CD4-positive, alpha-beta T cell (primary cell): ENCODE measurements at regions not wholly inside any gene's neighbourhood (a gene's known extent, or its start where the extent isn't known, plus 50 kb on each side); places are given as distances from the start of the nearest gene placed in this dataset.
"Not testable (repeated sequence)": the region's sequence is repeated elsewhere in the genome, so short reads cannot be mapped to it uniquely, and the experiment has no call there.

Experiments
- ATAC-seq: fragments of 200-7000 bp; cut with Tn5 transposase; one replicate; pipeline ENCODE4 v1.10.0; 2022; ENCODE audit warnings: mild to moderate bottlenecking; ENCODE audit not compliant: poor library complexity
- CTCF ChIA-PET: fragments of 350-600 bp; sonication (Branson Sonifier 250); formaldehyde crosslinking; loops from one replicate; lab custom pipeline; 2021; ENCODE audit warnings: antibody characterized with exemption, inconsistent platforms; lab: Charles Lee
- POLR2A ChIA-PET: fragments of 350-600 bp; sonication (Branson Sonifier 250); formaldehyde crosslinking; loops from one replicate; lab custom pipeline; 2021; ENCODE audit warnings: antibody characterized with exemption, inconsistent platforms; lab: Charles Lee
- DNase-seq, 14 experiments: peaks; one replicate each; pipeline ENCODE4 v3.0.0-alpha.2; 2013 to 2020; ENCODE audit warnings: mixed read lengths in 2 of 14
- H3K27ac ChIP-seq, 2 donors: one replicate each; pipeline versions ENCODE4 v1.5.1 to v1.7.0; 2013; ENCODE audit warnings: low read length in 2 of 2, low read depth in 1 of 2, mild to moderate bottlenecking in 1 of 2
- H3K27me3 ChIP-seq, 2 experiments: 1 replicate in 1 of 2; 2 replicates in 1 of 2; pipeline versions ENCODE4 v1.6.1 to v1.7.0; 2013; ENCODE audit warnings: low read length in 2 of 2, control low read depth in 1 of 2, mild to moderate bottlenecking in 1 of 2, moderate library complexity in 1 of 2; ENCODE audit not compliant: insufficient read depth in 2 of 2, control insufficient read depth in 1 of 2
- H3K36me3 ChIP-seq: one replicate; pipeline ENCODE4 v1.6.1; 2013; ENCODE audit warnings: low read length, control low read depth; ENCODE audit not compliant: insufficient read depth
- H3K4me1 ChIP-seq: one replicate; pipeline ENCODE4 v1.6.1; 2013; ENCODE audit warnings: low read length, control low read depth; ENCODE audit not compliant: insufficient read depth
- H3K4me3 ChIP-seq: one replicate; pipeline ENCODE4 v1.5.1; 2013; ENCODE audit warnings: mild to moderate bottlenecking, low read length, moderate library complexity
- H3K9me3 ChIP-seq, 2 experiments: 1 replicate in 1 of 2; 2 replicates in 1 of 2; pipeline versions ENCODE4 v1.6.1 to v1.7.0; 2013; ENCODE audit warnings: low read length in 2 of 2, mild to moderate bottlenecking in 2 of 2, control low read depth in 1 of 2, moderate library complexity in 1 of 2; ENCODE audit not compliant: control insufficient read depth in 1 of 2, insufficient read depth in 1 of 2
- H3K27ac Mint-ChIP-seq: one replicate; pipeline ENCODE4 v1.8.0; 2020; ENCODE audit warnings: mixed read lengths
- H3K27me3 Mint-ChIP-seq: one replicate; pipeline ENCODE4 v1.8.0; 2021; ENCODE audit warnings: mixed read lengths
- H3K36me3 Mint-ChIP-seq: one replicate; pipeline ENCODE4 v1.8.0; 2021; ENCODE audit warnings: low read depth, mixed read lengths
- H3K4me1 Mint-ChIP-seq: one replicate; pipeline ENCODE4 v1.8.0; 2021; ENCODE audit warnings: low read depth, mixed read lengths
- H3K4me3 Mint-ChIP-seq: one replicate; pipeline ENCODE4 v1.8.0; 2020; ENCODE audit warnings: mild to moderate bottlenecking, mixed read lengths
- H3K9me3 Mint-ChIP-seq: one replicate; pipeline ENCODE4 v1.8.0; 2020; ENCODE audit warnings: mixed read lengths
- intact Hi-C, 2 experiments: fragments of 100-400 bp; cut with DNase I in 1 of 2; cut with micrococcal nuclease in 1 of 2; formaldehyde crosslinking; loops; one replicate each; pipeline versions ENCODE4 v1.15.1 to v1.9.0; 2023 to 2025; cut with DNase I, micrococcal nuclease
- TF ChIP-seq, protein P1 (sequence below): fragments of 200-600 bp; IDR thresholded peaks from one replicate; pipeline ENCODE4 v1.8.0; 2022; ENCODE audit warnings: antibody characterized with exemption, mild to moderate bottlenecking

DNA sequence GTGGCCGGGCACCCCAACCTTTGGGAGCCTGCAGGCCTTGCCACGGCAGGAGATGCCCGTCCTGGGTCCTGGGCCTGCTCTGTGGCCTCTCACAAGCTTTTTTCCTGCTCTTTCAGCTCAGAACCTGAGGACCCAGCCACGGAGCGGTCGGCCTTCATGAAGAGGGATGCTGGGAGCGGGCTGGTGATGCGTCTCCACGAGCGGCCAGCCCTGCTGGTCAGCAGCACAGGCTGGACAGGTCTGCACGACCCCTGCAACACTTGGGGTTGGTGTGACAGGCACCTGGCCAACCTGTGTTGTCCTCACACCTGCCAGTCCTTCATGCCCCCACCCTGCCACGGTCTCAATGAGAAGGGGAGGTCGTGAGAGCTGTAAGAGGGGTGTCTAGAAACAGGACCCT, 170.0 kb downstream of the ADRA2C start:
- H3K36me3 ChIP-seq: no peaks in the 10 kb centered on the region
- H3K4me1 ChIP-seq: no peaks in the 10 kb centered on the region
- Mint-ChIP-seq H3K27ac (no peak overlapping the region), H3K4me3 (no peak overlapping the region), H3K27me3 (no peaks in the 10 kb centered on the region), H3K36me3 (no peaks in the 10 kb centered on the region), H3K4me1 (no peaks in the 10 kb centered on the region), H3K9me3 (no peaks in the 10 kb centered on the region)
- TF ChIP-seq, protein P1, sequence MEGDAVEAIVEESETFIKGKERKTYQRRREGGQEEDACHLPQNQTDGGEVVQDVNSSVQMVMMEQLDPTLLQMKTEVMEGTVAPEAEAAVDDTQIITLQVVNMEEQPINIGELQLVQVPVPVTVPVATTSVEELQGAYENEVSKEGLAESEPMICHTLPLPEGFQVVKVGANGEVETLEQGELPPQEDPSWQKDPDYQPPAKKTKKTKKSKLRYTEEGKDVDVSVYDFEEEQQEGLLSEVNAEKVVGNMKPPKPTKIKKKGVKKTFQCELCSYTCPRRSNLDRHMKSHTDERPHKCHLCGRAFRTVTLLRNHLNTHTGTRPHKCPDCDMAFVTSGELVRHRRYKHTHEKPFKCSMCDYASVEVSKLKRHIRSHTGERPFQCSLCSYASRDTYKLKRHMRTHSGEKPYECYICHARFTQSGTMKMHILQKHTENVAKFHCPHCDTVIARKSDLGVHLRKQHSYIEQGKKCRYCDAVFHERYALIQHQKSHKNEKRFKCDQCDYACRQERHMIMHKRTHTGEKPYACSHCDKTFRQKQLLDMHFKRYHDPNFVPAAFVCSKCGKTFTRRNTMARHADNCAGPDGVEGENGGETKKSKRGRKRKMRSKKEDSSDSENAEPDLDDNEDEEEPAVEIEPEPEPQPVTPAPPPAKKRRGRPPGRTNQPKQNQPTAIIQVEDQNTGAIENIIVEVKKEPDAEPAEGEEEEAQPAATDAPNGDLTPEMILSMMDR: no peak
- H3K27ac ChIP-seq: no peak overlapping the region
- ChIA-PET POLR2A (no interaction called here), CTCF (no interaction called here)
- H3K9me3 ChIP-seq: no peaks in the 10 kb centered on the region
- intact Hi-C loops: no loop called here
- no peak for ATAC-seq
- no peaks in the 10 kb centered on the region for H3K27me3 ChIP-seq
- DNase-seq: no peak
- no peak overlapping the region for H3K4me3 ChIP-seq

DNA sequence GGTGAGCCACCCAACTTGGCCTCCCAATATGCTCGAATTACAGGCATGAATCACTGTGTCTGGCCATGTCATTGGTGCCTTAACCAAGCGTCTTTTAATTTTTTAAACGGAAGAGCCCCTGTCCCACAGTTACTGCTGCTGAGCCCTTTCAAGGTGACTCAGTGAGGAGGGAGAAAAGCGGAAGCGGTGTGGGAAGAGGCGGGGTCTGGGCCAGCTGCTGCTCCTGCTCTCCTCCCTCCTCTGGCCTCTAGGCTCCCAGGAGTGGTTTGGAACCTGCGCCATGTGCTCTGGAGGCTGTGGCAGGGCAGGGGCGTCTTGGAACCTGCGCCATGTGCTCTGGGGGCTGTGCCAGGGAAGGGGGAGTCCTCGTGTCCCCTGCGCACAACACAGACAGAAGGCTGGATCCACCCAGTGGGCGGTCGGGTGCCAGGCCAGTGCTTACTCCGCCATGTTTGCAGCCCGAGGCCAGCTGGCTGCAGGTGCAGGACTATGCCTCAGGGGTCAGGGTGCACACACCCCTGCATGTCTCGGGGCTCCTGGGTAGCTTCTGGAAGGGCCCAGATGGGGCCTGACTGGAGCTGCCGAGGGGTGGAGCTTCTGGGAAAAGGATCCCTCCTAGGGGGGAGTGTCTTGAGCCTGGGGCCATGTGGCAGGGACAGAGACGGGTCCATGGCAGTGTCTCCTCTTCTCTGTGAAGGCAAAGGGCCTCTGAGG, 171.8 kb downstream of the ADRA2C start:
- H3K27me3 Mint-ChIP-seq, H3K4me3 ChIP-seq, H3K9me3 ChIP-seq, H3K27ac ChIP-seq, ATAC-seq, DNase-seq, H3K4me3 Mint-ChIP-seq, H3K36me3 ChIP-seq, H3K27me3 ChIP-seq, CTCF ChIA-PET, H3K9me3 Mint-ChIP-seq, H3K36me3 Mint-ChIP-seq, H3K27ac Mint-ChIP-seq, H3K4me1 ChIP-seq, intact Hi-C loops, POLR2A ChIA-PET: not testable (repeated sequence)
- peaks cover 11% of the 10 kb centered on the region for H3K4me1 Mint-ChIP-seq

DNA sequence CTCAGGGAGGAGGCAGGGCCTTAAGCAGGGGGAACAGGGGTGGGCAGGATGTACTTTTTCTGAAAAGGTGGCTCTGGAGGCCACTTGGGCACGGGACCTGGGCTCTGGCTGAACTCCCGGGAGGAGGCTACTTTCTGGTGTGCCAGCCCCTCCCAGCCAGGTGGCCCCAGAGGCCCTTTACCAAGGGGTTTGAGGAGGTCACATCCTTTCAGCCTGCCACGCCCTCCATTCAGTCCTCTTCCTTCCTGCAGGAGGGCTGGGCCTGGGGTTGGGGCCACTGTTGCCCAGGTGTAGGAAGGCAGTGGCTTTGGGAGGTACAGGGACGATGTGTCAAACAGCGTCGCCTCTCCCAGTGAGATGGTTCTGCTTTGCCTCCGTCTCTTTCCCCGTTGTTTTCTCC, 172.5 kb downstream of the ADRA2C start:
- H3K4me3 ChIP-seq, H3K9me3 ChIP-seq, H3K27ac ChIP-seq, H3K27me3 Mint-ChIP-seq, H3K27me3 ChIP-seq, H3K9me3 Mint-ChIP-seq, intact Hi-C loops, CTCF ChIA-PET, H3K36me3 ChIP-seq, H3K4me3 Mint-ChIP-seq, H3K4me1 ChIP-seq, POLR2A ChIA-PET, ATAC-seq, H3K27ac Mint-ChIP-seq, H3K36me3 Mint-ChIP-seq: not testable (repeated sequence)
- DNase-seq: peak in 1 of 14 experiments; percentile 1
- H3K4me1 Mint-ChIP-seq: peaks cover 11% of the 10 kb centered on the region

DNA sequence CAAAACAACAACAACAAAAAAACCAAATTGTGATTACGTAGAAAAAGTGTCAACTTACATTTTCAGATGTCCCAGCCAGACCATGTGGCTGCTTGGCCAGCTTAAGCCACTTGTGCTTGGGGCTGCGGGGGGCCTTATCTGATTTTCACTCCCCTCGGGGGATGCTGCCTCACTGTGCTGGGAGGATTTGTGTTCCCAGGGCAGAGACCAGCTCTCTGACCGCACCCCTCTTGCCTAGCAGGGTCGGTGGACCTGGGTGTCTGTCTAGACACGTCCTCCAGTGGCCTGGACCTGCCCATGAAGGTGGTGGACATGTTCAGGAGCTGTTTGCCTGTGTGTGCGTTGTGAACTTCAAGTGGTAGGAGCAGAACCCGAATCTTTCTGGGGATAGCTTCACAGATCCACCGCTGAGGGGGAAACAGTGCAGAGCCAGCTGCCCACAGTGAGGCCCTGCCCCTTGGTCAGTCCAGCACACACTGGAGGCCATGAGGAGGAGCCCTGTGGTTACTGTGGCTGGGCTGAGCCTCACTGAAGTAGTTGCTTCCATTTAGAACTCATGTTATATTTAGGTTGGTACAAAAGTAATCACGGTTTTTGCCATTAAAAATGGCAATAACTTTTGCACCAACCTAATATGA, 173.9 kb downstream of the ADRA2C start:
- H3K27me3 ChIP-seq, H3K4me3 ChIP-seq, H3K4me3 Mint-ChIP-seq, ATAC-seq, DNase-seq, POLR2A ChIA-PET, H3K36me3 Mint-ChIP-seq, H3K4me1 ChIP-seq, H3K9me3 Mint-ChIP-seq, H3K36me3 ChIP-seq, H3K27ac ChIP-seq, H3K27me3 Mint-ChIP-seq, CTCF ChIA-PET, intact Hi-C loops, H3K9me3 ChIP-seq, H3K27ac Mint-ChIP-seq: not testable (repeated sequence)
- peaks cover 11% of the 10 kb centered on the region for H3K4me1 Mint-ChIP-seq

DNA sequence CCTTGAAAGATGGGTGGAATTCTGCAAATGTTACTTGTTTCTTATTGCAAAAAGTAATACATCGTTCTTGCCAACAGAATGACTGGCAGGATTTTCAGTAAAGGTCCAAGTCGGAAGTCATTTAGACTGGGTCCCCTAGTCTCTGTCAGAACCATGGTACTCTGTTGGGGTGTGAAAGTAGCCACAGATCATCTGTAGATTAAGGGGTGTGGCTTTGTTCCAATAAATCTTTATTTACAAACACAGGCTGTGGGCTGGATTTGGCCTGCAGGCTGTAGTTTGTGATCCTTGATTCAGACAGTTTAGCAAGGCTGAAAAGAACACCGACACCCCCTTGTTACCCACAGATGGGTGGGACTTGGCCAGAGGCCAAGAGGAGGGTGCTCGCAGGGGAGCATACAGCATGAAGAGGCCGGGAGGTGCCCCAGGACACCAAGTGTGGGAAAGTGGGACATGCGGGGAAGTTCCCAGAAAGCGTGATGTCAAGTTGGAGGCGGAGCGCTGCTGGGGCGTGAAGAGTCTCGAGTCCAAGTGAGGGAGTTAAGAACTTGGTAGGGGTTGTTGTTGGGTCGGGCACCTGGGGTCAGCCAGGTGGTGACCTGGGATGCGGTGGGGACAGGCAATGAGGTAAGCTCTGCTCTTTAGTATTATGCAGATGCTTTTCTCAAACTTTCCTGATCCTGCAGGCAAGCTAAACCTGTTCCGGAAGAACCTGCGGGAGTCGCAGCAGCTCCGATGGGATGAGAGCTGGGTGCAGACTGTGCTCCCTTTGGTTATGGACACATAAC, 175.7 kb downstream of the ADRA2C start:
- H3K4me1 ChIP-seq, DNase-seq, H3K27ac ChIP-seq, H3K4me3 ChIP-seq, H3K9me3 ChIP-seq, H3K9me3 Mint-ChIP-seq, POLR2A ChIA-PET, H3K27me3 Mint-ChIP-seq, H3K36me3 Mint-ChIP-seq, H3K27ac Mint-ChIP-seq, H3K36me3 ChIP-seq, ATAC-seq, H3K27me3 ChIP-seq, intact Hi-C loops, H3K4me3 Mint-ChIP-seq: not testable (repeated sequence)
- CTCF ChIA-PET: interaction anchor here (0.8 kb wide), 1 partner anchor 41 kb away, joined by 3 read pairs; no protein-coding TSS in a partner anchor
- peaks cover 11% of the 10 kb centered on the region for H3K4me1 Mint-ChIP-seq
